Gastrocnemius medialis (tissue), 4 donors: ENCODE measurements at regions not wholly inside any gene's neighbourhood (a gene's known extent, or its start where the extent isn't known, plus 50 kb on each side); places are given as distances from the start of the nearest gene placed in this dataset.

Experiments
- POLR2A ChIP-seq, 2 donors: fragments of 450-650 bp; IDR thresholded peaks; one replicate each; pipeline ENCODE4 v1.6.1; 2017; ENCODE audit warnings: antibody characterized with exemption in 2 of 2, mild to moderate bottlenecking in 2 of 2, moderate library complexity in 2 of 2
- TF ChIP-seq, protein P1 (sequence below), 5 experiments: fragments of 450-650 bp in 3 of 5; fragments of 200-600 bp in 2 of 5; sonication (generic) in 2 of 5; IDR thresholded peaks in 4 of 5; conservative IDR thresholded peaks in 1 of 5; 1 replicate in 4 of 5; 2 replicates in 1 of 5; pipeline ENCODE4 v1.5.1; 2016 to 2019; ENCODE audit warnings: antibody characterized with exemption in 5 of 5, mild to moderate bottlenecking in 3 of 5, moderate library complexity in 3 of 5

DNA sequence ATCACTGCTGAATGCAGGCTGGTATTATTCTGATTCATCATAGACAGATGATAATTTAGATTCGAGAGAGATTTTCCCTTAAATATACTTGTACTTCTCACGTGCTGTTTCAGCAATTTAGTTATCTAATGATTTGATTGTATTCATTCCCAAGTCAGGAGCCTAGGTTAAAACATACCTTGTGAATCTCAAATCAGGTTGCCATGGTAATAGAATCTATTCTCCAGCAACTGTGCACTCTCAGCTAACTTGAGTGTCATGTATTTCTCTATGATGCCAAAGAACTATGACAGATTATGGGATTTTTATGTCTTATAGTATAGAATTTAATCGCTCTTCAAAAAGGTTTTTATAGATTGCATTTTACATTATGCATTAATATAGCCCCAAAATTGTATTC is 315.3 kb downstream of the GABRG2 start:
- TF ChIP-seq, protein P1, sequence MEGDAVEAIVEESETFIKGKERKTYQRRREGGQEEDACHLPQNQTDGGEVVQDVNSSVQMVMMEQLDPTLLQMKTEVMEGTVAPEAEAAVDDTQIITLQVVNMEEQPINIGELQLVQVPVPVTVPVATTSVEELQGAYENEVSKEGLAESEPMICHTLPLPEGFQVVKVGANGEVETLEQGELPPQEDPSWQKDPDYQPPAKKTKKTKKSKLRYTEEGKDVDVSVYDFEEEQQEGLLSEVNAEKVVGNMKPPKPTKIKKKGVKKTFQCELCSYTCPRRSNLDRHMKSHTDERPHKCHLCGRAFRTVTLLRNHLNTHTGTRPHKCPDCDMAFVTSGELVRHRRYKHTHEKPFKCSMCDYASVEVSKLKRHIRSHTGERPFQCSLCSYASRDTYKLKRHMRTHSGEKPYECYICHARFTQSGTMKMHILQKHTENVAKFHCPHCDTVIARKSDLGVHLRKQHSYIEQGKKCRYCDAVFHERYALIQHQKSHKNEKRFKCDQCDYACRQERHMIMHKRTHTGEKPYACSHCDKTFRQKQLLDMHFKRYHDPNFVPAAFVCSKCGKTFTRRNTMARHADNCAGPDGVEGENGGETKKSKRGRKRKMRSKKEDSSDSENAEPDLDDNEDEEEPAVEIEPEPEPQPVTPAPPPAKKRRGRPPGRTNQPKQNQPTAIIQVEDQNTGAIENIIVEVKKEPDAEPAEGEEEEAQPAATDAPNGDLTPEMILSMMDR (IDR thresholded peaks at IDR 0.05 in 4 of 5, conservative IDR thresholded peaks at IDR 0.05 in 1 of 5), result no peak
- TF ChIP-seq POLR2A (IDR thresholded peaks at IDR 0.05), result no peak
